ENCODE measurements at regions not wholly inside any gene's neighbourhood (a gene's known extent, or its start where the extent isn't known, plus 50 kb on each side); places are given as distances from the start of the nearest gene placed in this dataset.

DNA sequence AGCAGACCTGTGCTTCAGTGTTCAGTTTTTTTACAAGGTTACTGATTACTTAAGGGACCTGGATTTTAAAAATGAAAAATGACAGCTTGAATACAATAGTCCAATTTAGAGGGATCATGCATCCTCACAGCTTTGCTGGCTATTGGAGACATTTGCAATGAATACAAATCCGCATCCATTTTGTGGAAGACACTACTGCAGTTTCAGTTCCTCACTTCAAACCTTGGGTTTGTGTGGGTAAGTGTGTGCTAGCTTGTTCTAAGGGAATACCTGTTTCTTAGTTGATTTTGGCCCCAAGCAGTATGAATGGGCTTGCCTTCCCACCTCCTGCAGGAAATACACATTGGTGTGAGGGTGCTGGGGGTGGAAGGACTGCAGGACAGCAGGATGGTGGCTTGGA, 222.4 kb downstream of the OLFM4 start:
- no peak overlapping the region for H3K27ac ChIP-seq (ENCODE audit: low read depth, low read length)
- H3K23ac ChIP-seq (ENCODE audit: insufficient read length): no peak overlapping the region
- no peak overlapping the region for H3K14ac ChIP-seq (ENCODE audit: insufficient read length)
- no peak overlapping the region for H4K8ac ChIP-seq (ENCODE audit: extremely low read depth, insufficient read depth, low read length)
- no peak overlapping the region for H3K4me3 ChIP-seq (ENCODE audit: extremely low read depth in 1 of 4, insufficient read depth in 2 of 4, low read depth in 3 of 4, low read length in 4 of 4)
- no peak overlapping the region for H2BK20ac ChIP-seq (ENCODE audit: low read length)
- H4K5ac ChIP-seq (ENCODE audit: insufficient read length, low read depth, low read length): no peak overlapping the region
- H3K9ac ChIP-seq (replicated peaks in 1 of 4; ENCODE audit: extremely low read depth in 1 of 4, low read depth in 3 of 4, low read length in 3 of 4): no peak overlapping the region
- no peaks in the 10 kb centered on the region for H4K20me1 ChIP-seq (replicated peaks in 1 of 2; ENCODE audit: control insufficient read depth in 1 of 2, insufficient read depth in 2 of 2, low read length in 2 of 2)
- H3K23me2 ChIP-seq (ENCODE audit: low read depth, low read length): no peaks in the 10 kb centered on the region
- no peaks in the 10 kb centered on the region for H3K79me1 ChIP-seq (ENCODE audit: low read depth, low read length)
- no peak overlapping the region; the same call in 1 of the 2 replicates for H2AFZ ChIP-seq (ENCODE audit: low read length)
- no peaks in the 10 kb centered on the region for H3K79me2 ChIP-seq (ENCODE audit: control insufficient read depth in 1 of 2, insufficient read depth in 2 of 2, low read length in 2 of 2)
- H3K27me3 ChIP-seq (replicated peaks in 1 of 4; ENCODE audit: control insufficient read depth in 3 of 4, extremely low read depth in 1 of 4, insufficient read depth in 3 of 4, low read length in 3 of 4): no peaks in the 10 kb centered on the region; a peak in 2 of 7 replicates
- no peaks in the 10 kb centered on the region for H3K9me3 ChIP-seq (ENCODE audit: insufficient read depth in 2 of 2, low read depth in 1 of 2, low read length in 1 of 2)
- no peaks in the 10 kb centered on the region for H3K4me1 ChIP-seq (replicated peaks in 1 of 4; ENCODE audit: control insufficient read depth in 3 of 4, insufficient read depth in 4 of 4, low read length in 3 of 4)
- no peak overlapping the region for H4K91ac ChIP-seq (replicated peaks; ENCODE audit: insufficient read length, low read length)
- H3K36me3 ChIP-seq (ENCODE audit: control insufficient read depth in 2 of 4, insufficient read depth in 4 of 4, low read length in 3 of 4): no peaks in the 10 kb centered on the region
- 93% methylated on average over 1 of the region's 1 CpG; no CpG with 5 or more reads in 1 of the 2 experiments for WGBS, 2 experiments (ENCODE audit: extremely low coverage in 1 of 2, insufficient coverage in 1 of 2, insufficient read length in 1 of 2, insufficient replicate concordance in 2 of 2, low coverage in 1 of 2, low lambda C conversion rate in 2 of 2, missing lambda C conversion rate in 1 of 2)
- no peak overlapping the region for H2BK120ac ChIP-seq (replicated peaks; ENCODE audit: low read depth, low read length)
- FAIRE-seq (no peak), DNase-seq (ENCODE audit: low read depth in 1 of 2, low spot score in 2 of 2) (no peak)
- POLR2A ChIA-PET (ENCODE audit: partially characterized antibody): no interaction called here
- no peak for TF ChIP-seq TAF1 (IDR thresholded peaks at IDR 0.05; ENCODE audit: low read depth, low read length)
- no peak for TF ChIP-seq RNF2 (IDR thresholded peaks at IDR 0.05; ENCODE audit: borderline replicate concordance, low read depth, low read length, missing control alignments, poor library complexity, severe bottlenecking)
- no peak overlapping the region for H3K18ac ChIP-seq (ENCODE audit: extremely low read depth, low read length)
- no peak overlapping the region for H3K4ac ChIP-seq (replicated peaks; ENCODE audit: insufficient read length, low read depth, low read length)
- H2BK15ac ChIP-seq (ENCODE audit: low read length): no peak overlapping the region
- H3K56ac ChIP-seq (replicated peaks; ENCODE audit: insufficient read length, low read depth, low read length): no peak overlapping the region
- H2BK5ac ChIP-seq (ENCODE audit: low read depth, low read length): no peak overlapping the region
- CTCF ChIA-PET (ENCODE audit: partially characterized antibody): interaction anchor here (0.7 to 5.6 kb wide), 56 partner anchors 8 to 1993 kb away, joined by 3 to 43 read pairs (median 4); no protein-coding TSS in a partner anchor
- no peak overlapping the region for H2AK5ac ChIP-seq (ENCODE audit: low read depth, low read length)
- no peak overlapping the region; the same call in 1 of the 2 replicates for H2BK12ac ChIP-seq (ENCODE audit: low read depth, low read length)
- no peak overlapping the region for H3K4me2 ChIP-seq (ENCODE audit: insufficient read depth in 1 of 2, low read depth in 2 of 2, low read length in 2 of 2)
